Spleen (tissue), 11 donors: ENCODE measurements at regions not wholly inside any gene's neighbourhood (a gene's known extent, or its start where the extent isn't known, plus 50 kb on each side); places are given as distances from the start of the nearest gene placed in this dataset.

ENCODE experiments used
- DNase-seq: peaks from one replicate; pipeline ENCODE4 v3.0.0-alpha.2; 2020
- H3K27ac ChIP-seq, 8 donors: fragments of 200-600 bp; sonication (generic) in 7 of 8; 1 replicate in 4 of 8; 2 replicates in 4 of 8; pipeline versions ENCODE4 v1.5.0 to v1.8.0; 2016 to 2021; ENCODE audit warnings: inconsistent platforms in 4 of 8, mild to moderate bottlenecking in 4 of 8, moderate library complexity in 1 of 8
- H3K27me3 ChIP-seq, 7 donors: fragments of 200-600 bp; sonication (generic) in 6 of 7; replicated peaks in 1 of 7; 1 replicate in 4 of 7; 2 replicates in 3 of 7; pipeline versions ENCODE4 v1.5.0 to v1.8.0; 2016 to 2021; ENCODE audit warnings: inconsistent platforms in 3 of 7, mild to moderate bottlenecking in 1 of 7
- H3K36me3 ChIP-seq, 6 donors: fragments of 200-600 bp; sonication (generic) in 5 of 6; 1 replicate in 4 of 6; 2 replicates in 2 of 6; pipeline versions ENCODE4 v1.5.0 to v1.8.0; 2016 to 2021; ENCODE audit warnings: inconsistent platforms in 2 of 6
- H3K4me1 ChIP-seq, 6 donors: fragments of 200-600 bp; sonication (generic) in 5 of 6; 1 replicate in 3 of 6; 2 replicates in 3 of 6; pipeline versions ENCODE4 v1.5.0 to v1.8.0; 2016 to 2021; ENCODE audit warnings: inconsistent platforms in 3 of 6
- H3K4me3 ChIP-seq, 8 donors: fragments of 200-600 bp; sonication (generic) in 7 of 8; 1 replicate in 4 of 8; 2 replicates in 4 of 8; pipeline versions ENCODE4 v1.5.0 to v1.8.0; 2016 to 2021; ENCODE audit warnings: inconsistent platforms in 4 of 8, mild to moderate bottlenecking in 4 of 8, moderate library complexity in 2 of 8
- H3K9me3 ChIP-seq, 8 donors: fragments of 200-600 bp; sonication (generic) in 7 of 8; 1 replicate in 4 of 8; 2 replicates in 4 of 8; pipeline versions ENCODE4 v1.5.0 to v1.8.0; 2016 to 2021; ENCODE audit warnings: inconsistent platforms in 4 of 8
- POLR2A ChIP-seq, 3 donors: fragments of 450-650 bp; IDR thresholded peaks; one replicate each; pipeline ENCODE4 v1.5.1; 2017; ENCODE audit warnings: antibody characterized with exemption in 3 of 3, mild to moderate bottlenecking in 1 of 3
- POLR2AphosphoS5 ChIP-seq, 3 donors: sonication (generic); formaldehyde crosslinking; IDR thresholded peaks; one replicate each; pipeline ENCODE4 v1.5.1; 2017; ENCODE audit warnings: antibody characterized with exemption in 3 of 3
- WGBS, 5 donors: extraction: QIAGEN DNeasy Blood & Tissue Kit in 3 of 5; methylation state at CpG; one replicate each; pipeline versions ENCODE4 v1.1.5 to v1.1.7; 2013 to 2018; 5-methylcytosine and 5-hydroxymethylcytosine counted together
- intact Hi-C: fragments of 100-400 bp; cut with DNase I; formaldehyde crosslinking; loops from one replicate; pipeline ENCODE4 v1.15.0; 2023; ENCODE audit warnings: low total_unique reads
- TF ChIP-seq, protein P1 (sequence below), 11 experiments: fragments of 200-600 bp in 7 of 11; fragments of 450-650 bp in 4 of 11; sonication (generic) in 4 of 11; IDR thresholded peaks in 8 of 11; conservative IDR thresholded peaks in 3 of 11; 1 replicate in 7 of 11; 2 replicates in 4 of 11; pipeline versions ENCODE4 v1.4.0 to v1.8.0; 2016 to 2021; ENCODE audit warnings: antibody characterized with exemption in 11 of 11, inconsistent platforms in 4 of 11, mild to moderate bottlenecking in 1 of 11
- donor health status: healthy with polysubstance abuse.
- donor health status: DM: no; HTN: no; CAD: no; lungs with moderate emphysema.
- donor health status: DM: no; HTN: no; CAD: no.
- donor health status: Bipolar disorder and iron deficiency.
- donor health status: healthy.
- donor health status: DM: no; HTN: no; CAD: no.
- donor health status: DM: yes; HTN: yes; CAD: no.

DNA sequence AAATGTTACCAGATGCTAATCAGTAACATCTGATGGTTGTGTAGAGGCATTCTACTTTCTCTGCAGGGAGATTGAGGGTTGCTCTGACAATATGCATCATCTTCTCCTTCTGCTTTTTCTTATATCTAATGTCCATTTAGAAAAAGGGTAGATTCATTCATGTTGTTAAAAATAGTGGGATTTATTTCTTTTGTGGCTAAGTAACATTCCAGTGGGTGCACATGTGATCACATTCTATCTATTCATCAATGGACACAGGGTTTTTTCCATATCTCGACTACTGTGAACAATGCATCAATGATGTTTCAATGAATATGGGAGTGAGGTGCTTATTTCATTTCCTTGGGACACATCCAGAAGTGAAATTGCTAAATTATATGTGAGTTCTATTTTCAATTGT, 103.9 kb downstream of the CRPPA start:
- TF ChIP-seq, protein P1, sequence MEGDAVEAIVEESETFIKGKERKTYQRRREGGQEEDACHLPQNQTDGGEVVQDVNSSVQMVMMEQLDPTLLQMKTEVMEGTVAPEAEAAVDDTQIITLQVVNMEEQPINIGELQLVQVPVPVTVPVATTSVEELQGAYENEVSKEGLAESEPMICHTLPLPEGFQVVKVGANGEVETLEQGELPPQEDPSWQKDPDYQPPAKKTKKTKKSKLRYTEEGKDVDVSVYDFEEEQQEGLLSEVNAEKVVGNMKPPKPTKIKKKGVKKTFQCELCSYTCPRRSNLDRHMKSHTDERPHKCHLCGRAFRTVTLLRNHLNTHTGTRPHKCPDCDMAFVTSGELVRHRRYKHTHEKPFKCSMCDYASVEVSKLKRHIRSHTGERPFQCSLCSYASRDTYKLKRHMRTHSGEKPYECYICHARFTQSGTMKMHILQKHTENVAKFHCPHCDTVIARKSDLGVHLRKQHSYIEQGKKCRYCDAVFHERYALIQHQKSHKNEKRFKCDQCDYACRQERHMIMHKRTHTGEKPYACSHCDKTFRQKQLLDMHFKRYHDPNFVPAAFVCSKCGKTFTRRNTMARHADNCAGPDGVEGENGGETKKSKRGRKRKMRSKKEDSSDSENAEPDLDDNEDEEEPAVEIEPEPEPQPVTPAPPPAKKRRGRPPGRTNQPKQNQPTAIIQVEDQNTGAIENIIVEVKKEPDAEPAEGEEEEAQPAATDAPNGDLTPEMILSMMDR (IDR thresholded peaks at IDR 0.05 in 8 of 11, conservative IDR thresholded peaks at IDR 0.05 in 3 of 11): no peak
- TF ChIP-seq POLR2A (IDR thresholded peaks at IDR 0.05) (no peak), POLR2AphosphoS5 (IDR thresholded peaks at IDR 0.05) (no peak)
- H3K4me1 ChIP-seq: no peaks in the 10 kb centered on the region
- intact Hi-C loops: no loop called here
- H3K27me3 ChIP-seq: no peaks in the 10 kb centered on the region
- H3K27ac ChIP-seq: no peak overlapping the region
- no peaks in the 10 kb centered on the region for H3K36me3 ChIP-seq
- 0 to 87% (median 72%) methylated on average over 1 of the region's 1 CpG for WGBS, 5 donors
- H3K4me3 ChIP-seq: no peak overlapping the region
- DNase-seq: no peak
- H3K9me3 ChIP-seq: no peaks in the 10 kb centered on the region

DNA sequence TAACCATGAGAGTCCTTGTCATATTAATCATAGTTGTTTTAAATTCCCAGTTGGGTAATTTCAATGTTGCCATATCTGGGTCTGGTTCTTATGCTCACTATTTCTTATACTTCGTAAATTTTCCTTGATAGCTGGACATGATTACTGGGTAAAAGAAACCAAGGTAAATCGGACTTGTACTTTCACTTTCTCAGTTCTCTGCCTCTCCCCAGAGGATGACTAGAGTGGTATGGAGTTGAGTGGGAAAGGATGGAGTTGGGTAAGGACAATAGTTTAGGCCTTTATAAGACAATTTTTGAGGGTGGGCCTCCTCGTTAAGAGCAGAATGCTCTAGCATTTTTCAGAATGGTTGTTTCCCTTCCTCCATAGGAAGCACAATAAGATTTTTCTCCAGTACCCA, 106.1 kb downstream of the CRPPA start:
- no peaks in the 10 kb centered on the region for H3K36me3 ChIP-seq
- TF ChIP-seq POLR2A (IDR thresholded peaks at IDR 0.05) (no peak), POLR2AphosphoS5 (IDR thresholded peaks at IDR 0.05) (no peak)
- TF ChIP-seq, protein P1 (IDR thresholded peaks at IDR 0.05 in 8 of 11, conservative IDR thresholded peaks at IDR 0.05 in 3 of 11): no peak
- H3K27me3 ChIP-seq: no peaks in the 10 kb centered on the region
- WGBS, 5 donors: 81 to 89% (median 85%) methylated on average over 3 of the region's 3 CpGs
- H3K4me3 ChIP-seq: no peak overlapping the region
- no peak overlapping the region for H3K27ac ChIP-seq
- DNase-seq: no peak
- intact Hi-C loops: no loop called here
- no peaks in the 10 kb centered on the region for H3K9me3 ChIP-seq
- H3K4me1 ChIP-seq: no peaks in the 10 kb centered on the region

DNA sequence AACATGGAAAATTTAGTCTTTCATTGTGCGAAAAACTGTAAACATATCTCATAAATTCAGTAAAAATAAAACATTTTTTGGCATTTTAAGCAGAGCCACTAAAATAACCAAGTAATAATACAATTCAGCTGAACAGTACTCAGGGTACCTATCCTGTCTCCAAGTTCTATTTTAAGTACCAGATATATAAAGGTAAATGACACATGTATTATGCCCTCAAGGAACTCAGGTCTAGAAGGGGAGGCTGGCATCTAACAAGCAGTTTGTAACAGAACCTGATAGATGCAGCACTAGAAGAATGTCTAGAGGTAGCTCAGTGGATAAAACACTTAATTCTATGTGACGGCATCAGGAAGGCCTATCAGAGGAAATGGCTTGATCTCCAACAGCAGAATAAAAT, 112.2 kb downstream of the CRPPA start:
- Histone ChIP-seq H3K9me3 (no peaks in the 10 kb centered on the region), H3K4me1 (no peaks in the 10 kb centered on the region), H3K27ac (no peak overlapping the region), H3K4me3 (no peak overlapping the region), H3K36me3 (no peaks in the 10 kb centered on the region), H3K27me3 (no peaks in the 10 kb centered on the region)
- intact Hi-C loops: no loop called here
- 90 to 95% (median 92%) methylated on average over 2 of the region's 2 CpGs for WGBS, 5 donors
- no peak for DNase-seq
- TF ChIP-seq POLR2AphosphoS5 (IDR thresholded peaks at IDR 0.05): no peak
- TF ChIP-seq, protein P1 (IDR thresholded peaks at IDR 0.05 in 8 of 11, conservative IDR thresholded peaks at IDR 0.05 in 3 of 11): no peak
- no peak for TF ChIP-seq POLR2A (IDR thresholded peaks at IDR 0.05)

DNA sequence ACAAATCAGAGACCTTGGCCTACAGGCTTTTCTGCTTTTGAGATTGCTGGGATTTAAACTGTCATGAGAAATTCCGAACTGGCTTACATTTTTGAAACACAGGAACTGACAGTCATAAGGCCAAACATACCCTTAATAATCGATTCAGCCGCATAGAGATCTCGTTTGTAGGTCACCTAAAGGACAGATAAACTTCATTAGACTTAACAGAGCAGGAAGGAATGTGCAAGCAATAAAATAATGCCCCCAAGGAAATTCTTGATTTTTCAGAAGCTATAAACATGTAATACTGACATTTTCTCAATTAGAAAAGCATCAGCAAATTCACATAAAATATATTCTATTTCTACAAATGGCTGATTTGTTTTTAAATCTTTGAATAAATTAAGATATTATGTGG, 120.0 kb downstream of the CRPPA start:
- intact Hi-C loops: no loop called here
- Histone ChIP-seq H3K4me3 (no peak overlapping the region), H3K4me1 (no peaks in the 10 kb centered on the region)

More for the DNA sequence above, 120.0 kb downstream of the CRPPA start:
- no peak for DNase-seq
- no peak overlapping the region for H3K27ac ChIP-seq
- 52 to 72% (median 71%) methylated on average over 4 of the region's 4 CpGs for WGBS, 5 donors
- TF ChIP-seq POLR2AphosphoS5 (IDR thresholded peaks at IDR 0.05): no peak
- TF ChIP-seq, protein P1 (IDR thresholded peaks at IDR 0.05 in 8 of 11, conservative IDR thresholded peaks at IDR 0.05 in 3 of 11): no peak
- TF ChIP-seq POLR2A (IDR thresholded peaks at IDR 0.05): no peak
- H3K9me3 ChIP-seq: no peaks in the 10 kb centered on the region
- no peaks in the 10 kb centered on the region for H3K36me3 ChIP-seq
- no peaks in the 10 kb centered on the region for H3K27me3 ChIP-seq
